Transverse colon (tissue), 3 donors: ENCODE measurements at regions not wholly inside any gene's neighbourhood (a gene's known extent, or its start where the extent isn't known, plus 50 kb on each side); places are given as distances from the start of the nearest gene placed in this dataset.
A peak's percentile ranks its signal among the peaks of the same experiment; 100 is the strongest.

Experiments
- EP300 ChIP-seq: sonication (generic); formaldehyde crosslinking; IDR thresholded peaks from one replicate; pipeline ENCODE4 v1.6.1; 2017; ENCODE audit warnings: antibody characterized with exemption, low read depth
- TF ChIP-seq, protein P1 (sequence below), 5 experiments: fragments of 200-600 bp in 3 of 5; fragments of 450-650 bp in 2 of 5; sonication (generic) in 3 of 5; IDR thresholded peaks; 1 replicate in 2 of 5; 2 replicates in 3 of 5; pipeline ENCODE4 v1.5.1; 2016 to 2017; ENCODE audit warnings: antibody characterized with exemption in 5 of 5, inconsistent platforms in 3 of 5, mild to moderate bottlenecking in 2 of 5, moderate library complexity in 1 of 5

GRCh38 chr22:22787786-22788459, 99.7 kb upstream of the IGLL5 start:
- TF ChIP-seq EP300, result no peak
- TF ChIP-seq, protein P1, sequence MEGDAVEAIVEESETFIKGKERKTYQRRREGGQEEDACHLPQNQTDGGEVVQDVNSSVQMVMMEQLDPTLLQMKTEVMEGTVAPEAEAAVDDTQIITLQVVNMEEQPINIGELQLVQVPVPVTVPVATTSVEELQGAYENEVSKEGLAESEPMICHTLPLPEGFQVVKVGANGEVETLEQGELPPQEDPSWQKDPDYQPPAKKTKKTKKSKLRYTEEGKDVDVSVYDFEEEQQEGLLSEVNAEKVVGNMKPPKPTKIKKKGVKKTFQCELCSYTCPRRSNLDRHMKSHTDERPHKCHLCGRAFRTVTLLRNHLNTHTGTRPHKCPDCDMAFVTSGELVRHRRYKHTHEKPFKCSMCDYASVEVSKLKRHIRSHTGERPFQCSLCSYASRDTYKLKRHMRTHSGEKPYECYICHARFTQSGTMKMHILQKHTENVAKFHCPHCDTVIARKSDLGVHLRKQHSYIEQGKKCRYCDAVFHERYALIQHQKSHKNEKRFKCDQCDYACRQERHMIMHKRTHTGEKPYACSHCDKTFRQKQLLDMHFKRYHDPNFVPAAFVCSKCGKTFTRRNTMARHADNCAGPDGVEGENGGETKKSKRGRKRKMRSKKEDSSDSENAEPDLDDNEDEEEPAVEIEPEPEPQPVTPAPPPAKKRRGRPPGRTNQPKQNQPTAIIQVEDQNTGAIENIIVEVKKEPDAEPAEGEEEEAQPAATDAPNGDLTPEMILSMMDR (IDR thresholded peaks at IDR 0.05), result peak; percentile 58 to 75 (median 70)
